IMR-90 (cell line): ENCODE measurements at regions not wholly inside any gene's neighbourhood (a gene's known extent, or its start where the extent isn't known, plus 50 kb on each side); places are given as distances from the start of the nearest gene placed in this dataset.

Source experiments
- ATAC-seq: fragments of 200-7000 bp; cut with Tn5 transposase; 2 replicates; pipeline ENCODE4 v1.9.1; 2020; ENCODE audit warnings: low read depth, mild to moderate bottlenecking, moderate library complexity
- BruUV-seq: library from RNA; stranded (reverse); fragments of 400-500 nt; replicated peaks from 2 replicates; lab custom pipeline; 2021; lab: Mats Ljungman, UMichigan
- CTCF ChIA-PET: fragments of 300-600 bp; formaldehyde crosslinking; extraction: SDS; loops from one replicate; lab custom pipeline; 2021; ENCODE audit warnings: antibody characterized with exemption; lab: Yijun Ruan, JAX
- POLR2A ChIA-PET: fragments of 300-600 bp; sonication (Branson Sonifier 250); formaldehyde crosslinking; loops from one replicate; lab custom pipeline; 2022; ENCODE audit warnings: antibody characterized with exemption; ENCODE audit not compliant: unreplicated experiment; lab: Charles Lee
- DNase-seq: peaks from one replicate; pipeline ENCODE4 v3.0.0; 2013
- H2AFZ ChIP-seq: replicated peaks from 2 replicates; pipeline ENCODE3; 2013; ENCODE audit warnings: low read length, mild to moderate bottlenecking; ENCODE audit not compliant: poor library complexity
- H2AK5ac ChIP-seq: 2 replicates; pipeline ENCODE4 v1.6.1; 2013; ENCODE audit warnings: low read depth, low read length, inconsistent platforms
- H2AK9ac ChIP-seq: replicated peaks from 2 replicates; pipeline ENCODE3; 2013; ENCODE audit warnings: mild to moderate bottlenecking, low read depth, low read length, moderate library complexity; ENCODE audit not compliant: poor library complexity
- H2BK120ac ChIP-seq: 2 replicates; pipeline ENCODE4 v1.6.1; 2013; ENCODE audit warnings: low read depth, low read length, inconsistent platforms
- H2BK15ac ChIP-seq: 3 replicates; pipeline ENCODE4 v1.6.1; 2013; ENCODE audit warnings: low read depth, low read length, inconsistent platforms
- H2BK20ac ChIP-seq: 2 replicates; pipeline ENCODE4 v1.6.1; 2013; ENCODE audit warnings: low read depth, mild to moderate bottlenecking, inconsistent platforms, low read length, moderate library complexity
- H2BK5ac ChIP-seq: 2 replicates; pipeline ENCODE4 v1.6.1; 2013; ENCODE audit warnings: mild to moderate bottlenecking, low read depth, low read length, inconsistent platforms; ENCODE audit not compliant: poor library complexity, severe bottlenecking
- H3K14ac ChIP-seq: replicated peaks from 2 replicates; pipeline ENCODE4 v1.6.1; 2013; ENCODE audit warnings: low read depth, low read length, inconsistent platforms
- H3K18ac ChIP-seq: 2 replicates; pipeline ENCODE4 v1.6.1; 2013; ENCODE audit warnings: low read depth, low read length, control low read depth
- H3K23ac ChIP-seq: 2 replicates; pipeline ENCODE4 v1.6.1; 2013; ENCODE audit warnings: low read depth, low read length, inconsistent platforms
- H3K27ac ChIP-seq: 2 replicates; pipeline ENCODE4 v1.5.1; 2013; ENCODE audit warnings: mild to moderate bottlenecking, control low read depth, low read length; ENCODE audit not compliant: insufficient read depth
- H3K27me3 ChIP-seq: 2 replicates; pipeline ENCODE4 v1.6.1; 2013; ENCODE audit warnings: low read length; ENCODE audit not compliant: control insufficient read depth, insufficient read depth
- H3K36me3 ChIP-seq: 2 replicates; pipeline ENCODE4 v1.6.1; 2013; ENCODE audit warnings: low read length, mixed read lengths; ENCODE audit not compliant: control insufficient read depth, insufficient read depth
- H3K4ac ChIP-seq: 2 replicates; pipeline ENCODE4 v1.6.1; 2013; ENCODE audit warnings: low read depth, low read length, inconsistent platforms
- H3K4me1 ChIP-seq: 2 replicates; pipeline ENCODE4 v1.6.1; 2013; ENCODE audit warnings: low read length, mixed read lengths; ENCODE audit not compliant: control insufficient read depth, insufficient read depth
- H3K4me2 ChIP-seq: 2 replicates; pipeline ENCODE4 v1.6.1; 2013; ENCODE audit warnings: low read depth, mild to moderate bottlenecking, control low read depth, low read length, moderate library complexity
- H3K4me3 ChIP-seq: 2 replicates; pipeline ENCODE4 v1.5.1; 2013; ENCODE audit warnings: low read depth, mild to moderate bottlenecking, control low read depth, low read length, moderate library complexity; ENCODE audit not compliant: insufficient read depth
- H3K56ac ChIP-seq: 2 replicates; pipeline ENCODE4 v1.6.1; 2013; ENCODE audit warnings: low read length, inconsistent platforms; ENCODE audit not compliant: insufficient read depth; ENCODE audit errors: extremely low read depth
- H3K79me1 ChIP-seq, 2 experiments: 2 replicates each; pipeline ENCODE4 v1.6.1; 2013; ENCODE audit warnings: low read length in 2 of 2, inconsistent platforms in 1 of 2, low read depth in 1 of 2
- H3K9ac ChIP-seq: 2 replicates; pipeline ENCODE4 v1.6.1; 2013; ENCODE audit warnings: low read depth, low read length, control low read depth
- H3K9me1 ChIP-seq: 2 replicates; pipeline ENCODE4 v1.6.1; 2013; ENCODE audit warnings: low read length, inconsistent platforms; ENCODE audit not compliant: insufficient read depth
- H3K9me3 ChIP-seq: 2 replicates; pipeline ENCODE4 v1.6.1; 2013; ENCODE audit warnings: low read length; ENCODE audit not compliant: control insufficient read depth, insufficient read depth
- H4K20me1 ChIP-seq: 2 replicates; pipeline ENCODE4 v1.6.1; 2013; ENCODE audit warnings: low read length, inconsistent platforms; ENCODE audit not compliant: insufficient read depth
- H4K5ac ChIP-seq: 2 replicates; pipeline ENCODE4 v1.6.1; 2013; ENCODE audit warnings: mild to moderate bottlenecking, low read depth, low read length, control low read depth
- H4K8ac ChIP-seq, 2 experiments: 2 replicates each; pipeline ENCODE4 v1.6.1; 2013; ENCODE audit warnings: low read depth in 2 of 2, low read length in 2 of 2, control low read depth in 1 of 2, inconsistent platforms in 1 of 2
- H4K91ac ChIP-seq: 2 replicates; pipeline ENCODE4 v1.6.1; 2013; ENCODE audit warnings: low read depth, low read length, inconsistent platforms; ENCODE audit not compliant: insufficient read depth
- CEBPB ChIP-seq: IDR thresholded peaks from 2 replicates; pipeline ENCODE4 v1.6.1; 2012; ENCODE audit warnings: low read depth, low read length, improper control_type of control experiment
- CHD1 ChIP-seq: IDR thresholded peaks from 2 replicates; pipeline ENCODE4 v1.6.1; 2012; ENCODE audit warnings: low read depth, low read length, improper control_type of control experiment
- MAFK ChIP-seq: IDR thresholded peaks from 2 replicates; pipeline ENCODE4 v1.6.1; 2012; ENCODE audit warnings: low read depth, low read length, improper control_type of control experiment
- MXI1 ChIP-seq: IDR thresholded peaks from 2 replicates; pipeline ENCODE4 v1.6.1; 2012; ENCODE audit warnings: low read depth, mild to moderate bottlenecking, low read length, moderate library complexity, borderline replicate concordance
- NFE2L2 ChIP-seq: fragments of 150-350 bp; IDR thresholded peaks from 2 replicates; pipeline ENCODE4 v1.6.1; 2016; ENCODE audit warnings: low read depth, mild to moderate bottlenecking, low read length
- WGBS, 2 experiments: methylation state at CpG; one replicate each; pipeline versions ENCODE4 v1.1.5 to v1.1.7; 2013; ENCODE audit warnings: missing lambda C conversion rate in 2 of 2; ENCODE audit not compliant: insufficient read length in 1 of 2; ENCODE audit errors: extremely low coverage in 2 of 2; 5-methylcytosine and 5-hydroxymethylcytosine counted together
- dilution Hi-C: fragments of 300-500 bp; cut with HindIII; formaldehyde crosslinking; loops from one replicate; pipeline ENCODE4 v1.14.3; 2018; ENCODE audit warnings: low sequenced_read_pairs; ENCODE audit not compliant: unreplicated experiment
- in situ Hi-C: fragments of 300-500 bp; cut with MboI; formaldehyde crosslinking; loops from 3 replicates; pipeline ENCODE4 v1.14.3; 2019; ENCODE audit warnings: low sequenced_read_pairs, inconsistent platforms, mixed read lengths
- intact Hi-C: fragments of 100-400 bp; cut with micrococcal nuclease; formaldehyde crosslinking; loops from 2 replicates; pipeline ENCODE4 v1.10.0; 2022
- TF ChIP-seq, protein P1 (sequence below): fragments of 150-350 bp; IDR thresholded peaks from 2 replicates; pipeline ENCODE4 v1.6.1; 2017; ENCODE audit warnings: mild to moderate bottlenecking, antibody characterized with exemption, low read length, low read depth

DNA sequence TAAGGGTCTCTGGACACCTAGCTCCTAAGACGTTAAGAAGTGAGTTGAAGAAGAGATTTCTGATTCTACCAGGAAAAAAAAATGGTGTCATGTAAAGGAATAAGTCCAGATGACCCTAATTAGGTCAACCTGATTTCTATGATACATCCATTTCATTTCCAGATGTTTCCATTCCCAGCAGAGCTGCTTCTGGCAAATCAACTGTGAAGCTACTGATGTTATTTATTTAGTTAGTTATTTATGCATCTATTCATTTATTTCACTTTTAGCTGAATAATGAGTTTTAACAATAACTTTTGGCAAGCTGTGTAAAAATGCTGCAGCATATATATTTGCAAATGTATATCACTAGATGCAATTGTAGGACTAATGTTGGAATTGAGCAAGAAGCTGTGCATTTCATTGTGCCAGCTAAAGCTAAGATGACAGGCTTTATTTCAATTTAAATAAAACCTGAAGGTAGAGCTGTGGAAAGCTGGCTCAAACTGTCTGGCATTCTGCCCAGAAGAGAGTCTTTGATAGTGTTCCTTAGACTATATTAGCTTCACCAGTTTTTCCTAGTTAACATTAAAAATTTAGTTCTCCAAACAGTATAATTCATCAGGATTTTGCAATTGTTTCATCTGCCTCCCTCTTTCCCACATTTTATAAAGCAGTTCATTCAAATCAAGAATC is 1164.4 kb upstream of the ADGRL4 start:
- Histone ChIP-seq H2BK20ac (no peak overlapping the region), H2AK9ac (no peak overlapping the region), H4K8ac (no peak overlapping the region), H3K27ac (no peak overlapping the region), H3K56ac (no peak overlapping the region), H4K20me1 (no peaks in the 10 kb centered on the region), H3K9ac (no peak overlapping the region), H3K79me1 (no peaks in the 10 kb centered on the region), H2BK5ac (no peak overlapping the region), H2BK120ac (no peak overlapping the region), H3K36me3 (no peaks in the 10 kb centered on the region), H4K5ac (no peak overlapping the region), H4K91ac (no peak overlapping the region), H3K4me3 (no peak overlapping the region), H3K4me2 (no peak overlapping the region), H3K9me3 (no peaks in the 10 kb centered on the region), H3K4ac (no peak overlapping the region), H3K23ac (no peak overlapping the region), H2AFZ (no peak overlapping the region), H3K14ac (no peak overlapping the region), H3K18ac (no peak overlapping the region), H3K9me1 (no peaks in the 10 kb centered on the region), H3K4me1 (no peaks in the 10 kb centered on the region), H2BK15ac (no peak overlapping the region), H3K27me3 (no peaks in the 10 kb centered on the region), H2AK5ac (no peak overlapping the region)
- WGBS, 2 experiments = no CpG with 5 or more reads among the region's 1 CpG
- intact Hi-C loops (no loop called here), in situ Hi-C loops (no loop called here), dilution Hi-C loops (no loop called here)
- CTCF ChIA-PET = no interaction called here
- DNase-seq (no peak), ATAC-seq (no peak)
- no TSS peak for BruUV-seq
- POLR2A ChIA-PET = no interaction called here
- TF ChIP-seq CEBPB (no peak), MXI1 (no peak), MAFK (no peak), CHD1 (no peak), NFE2L2 (no peak)
- TF ChIP-seq, protein P1, sequence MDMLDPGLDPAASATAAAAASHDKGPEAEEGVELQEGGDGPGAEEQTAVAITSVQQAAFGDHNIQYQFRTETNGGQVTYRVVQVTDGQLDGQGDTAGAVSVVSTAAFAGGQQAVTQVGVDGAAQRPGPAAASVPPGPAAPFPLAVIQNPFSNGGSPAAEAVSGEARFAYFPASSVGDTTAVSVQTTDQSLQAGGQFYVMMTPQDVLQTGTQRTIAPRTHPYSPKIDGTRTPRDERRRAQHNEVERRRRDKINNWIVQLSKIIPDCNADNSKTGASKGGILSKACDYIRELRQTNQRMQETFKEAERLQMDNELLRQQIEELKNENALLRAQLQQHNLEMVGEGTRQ = no peak
